HG03066 (cell line): ENCODE measurements at regions not wholly inside any gene's neighbourhood (a gene's known extent, or its start where the extent isn't known, plus 50 kb on each side); places are given as distances from the start of the nearest gene placed in this dataset.

Experiments used
- ATAC-seq: cut with Tn5 transposase; IDR thresholded peaks from one replicate; pipeline ENCODE4 v1.9.1; 2021; ENCODE audit warnings: low read depth; ENCODE audit not compliant: unreplicated experiment

DNA sequence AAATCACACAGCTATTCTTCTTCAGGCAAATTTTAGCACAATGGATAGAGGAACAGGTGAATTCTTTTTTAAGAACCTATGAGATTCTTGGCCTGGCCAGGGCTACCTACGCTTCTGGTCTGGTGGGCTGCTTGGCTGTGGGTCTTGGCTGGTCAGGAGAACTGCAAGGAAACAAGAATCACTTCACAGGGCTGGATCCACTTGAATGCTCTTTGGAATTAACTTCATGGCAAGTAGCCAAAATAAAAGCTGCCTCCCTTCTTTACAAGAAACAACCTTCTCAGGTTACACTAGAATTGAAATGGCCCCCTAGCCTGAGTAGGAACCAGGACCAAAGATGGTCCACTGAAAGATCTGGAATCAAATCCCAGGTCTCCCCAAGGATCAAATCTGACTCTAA lies 519.1 kb downstream of the IQCM start:
- no peak for ATAC-seq

DNA sequence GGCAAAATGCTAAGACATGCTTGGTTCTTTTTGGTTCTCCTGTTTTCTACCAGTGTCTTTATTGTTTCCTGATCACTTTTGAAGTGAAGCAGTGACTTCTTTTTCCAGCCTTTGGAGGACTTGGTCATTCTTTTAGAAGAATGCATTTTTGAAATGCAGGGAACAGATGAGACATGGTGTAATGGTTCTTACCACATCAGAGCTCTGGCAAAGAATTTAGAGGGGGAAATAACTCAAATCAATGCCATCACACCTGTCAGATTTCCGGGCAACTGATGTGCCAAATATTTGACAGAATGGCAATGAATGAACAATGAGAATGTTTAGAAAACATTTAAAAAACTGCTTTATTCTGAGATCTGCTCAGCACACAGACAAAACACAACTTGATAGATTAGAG lies 519.6 kb downstream of the IQCM start:
- no peak for ATAC-seq

DNA sequence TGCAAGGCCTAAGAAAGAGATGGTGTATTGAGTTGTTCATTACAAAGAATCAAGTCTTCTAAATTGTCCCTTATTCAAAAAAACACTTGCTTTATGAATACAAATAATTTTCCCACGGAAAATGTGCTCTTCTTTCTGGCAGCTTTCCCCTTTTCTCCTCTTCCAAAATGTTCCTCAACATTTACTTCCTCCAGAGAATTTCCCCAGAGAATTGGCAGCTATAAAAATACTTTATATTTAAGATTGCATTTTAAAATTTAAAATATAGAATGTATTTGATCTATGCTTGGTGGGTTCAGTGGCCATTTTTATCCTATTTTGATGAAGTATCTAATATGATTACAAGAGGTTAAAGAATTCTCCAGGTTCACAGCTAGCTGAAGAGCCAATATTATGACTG lies 521.0 kb downstream of the IQCM start:
- ATAC-seq, result no peak

DNA sequence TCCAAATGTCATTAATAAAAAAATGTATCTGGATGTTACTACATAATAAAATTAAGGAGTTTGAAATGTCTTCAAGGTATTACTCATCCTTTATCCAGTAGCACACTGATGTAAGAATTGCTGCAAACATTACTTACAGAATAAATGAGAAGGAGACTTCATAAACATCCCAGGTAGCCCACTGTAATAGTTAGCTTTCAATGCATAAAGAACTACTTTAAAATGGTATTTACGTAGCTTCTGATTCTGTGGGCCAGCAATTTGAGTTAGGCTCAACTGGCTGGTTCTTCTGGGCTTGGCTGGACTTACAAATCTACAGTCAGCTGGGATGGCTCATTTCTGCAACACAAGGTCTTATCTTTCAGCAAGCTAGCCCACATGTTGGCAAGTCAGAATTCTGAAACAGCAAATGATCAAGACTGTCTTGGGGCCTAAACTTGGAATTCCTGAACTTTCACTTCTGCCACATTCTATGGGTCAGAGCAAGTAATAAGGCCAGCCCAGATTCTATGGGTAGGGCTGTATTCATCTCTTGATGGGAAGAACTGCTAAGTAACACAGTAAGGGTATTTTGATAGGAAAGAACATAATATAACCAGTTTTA lies 522.5 kb downstream of the IQCM start:
- no peak for ATAC-seq

- ATAC-seq, result no peak
Observed at GRCh38 chr4:149292425-149293007, 523.1 kb downstream of the IQCM start.

DNA sequence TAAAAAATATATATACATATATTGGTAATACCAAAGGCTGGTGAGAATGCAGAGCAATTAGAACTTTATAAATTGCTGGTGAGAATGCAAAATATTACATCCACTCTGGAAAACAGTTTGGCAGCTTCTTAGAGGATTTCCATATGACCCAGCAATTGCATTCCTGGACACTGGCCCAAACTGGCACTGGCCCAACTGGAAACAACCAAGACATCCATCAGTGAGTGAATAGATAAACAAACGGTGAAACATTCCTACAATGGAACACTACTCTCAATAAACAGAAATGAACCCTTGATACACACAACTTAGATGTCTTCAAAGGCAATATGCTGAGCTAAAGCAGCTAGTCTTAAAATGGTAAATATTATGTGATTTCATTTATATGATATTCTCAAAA lies 524.2 kb downstream of the IQCM start:
- no peak for ATAC-seq

GRCh38 chr4:149280806-149281205 lies 534.8 kb downstream of the IQCM start:
- ATAC-seq, result no peak

DNA sequence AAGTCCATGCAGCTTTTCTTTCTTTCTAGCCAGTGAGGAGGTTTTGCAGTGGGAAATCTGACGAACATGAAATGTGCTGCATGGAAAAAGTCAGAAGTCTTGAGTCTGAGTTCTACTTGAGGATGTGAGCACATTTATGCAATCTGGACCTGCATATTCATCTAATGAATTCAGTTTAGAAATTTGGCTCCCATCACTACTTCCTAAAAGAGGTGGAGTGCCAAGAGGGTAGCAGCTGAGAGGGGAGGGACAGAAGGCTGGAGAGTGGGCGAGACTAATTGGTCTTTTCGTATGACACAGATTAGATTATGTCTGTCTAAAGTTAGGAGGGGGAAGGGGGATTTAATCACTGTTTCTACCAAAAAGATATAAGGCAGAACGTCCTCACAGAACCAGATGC lies 535.9 kb downstream of the IQCM start:
- ATAC-seq, result no peak

DNA sequence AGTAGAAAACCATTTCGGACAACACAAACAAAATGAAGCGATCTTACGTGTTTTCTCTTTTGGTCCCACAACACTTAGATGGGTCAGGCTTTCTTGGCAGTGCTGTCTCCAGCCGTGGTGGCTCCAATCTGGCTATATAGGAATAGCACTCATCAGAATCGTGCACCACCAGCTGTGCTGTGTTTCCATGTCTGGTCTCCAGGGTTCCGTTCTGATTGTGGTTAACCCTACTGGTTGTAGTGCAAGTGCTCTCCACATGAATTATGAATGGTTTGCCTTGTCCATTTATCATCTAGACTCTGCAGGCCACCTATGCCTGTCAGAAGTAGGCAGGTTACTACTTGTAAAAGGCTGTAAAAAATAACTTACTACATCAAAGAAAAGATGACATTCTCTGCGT lies 536.3 kb downstream of the IQCM start:
- no peak for ATAC-seq

DNA sequence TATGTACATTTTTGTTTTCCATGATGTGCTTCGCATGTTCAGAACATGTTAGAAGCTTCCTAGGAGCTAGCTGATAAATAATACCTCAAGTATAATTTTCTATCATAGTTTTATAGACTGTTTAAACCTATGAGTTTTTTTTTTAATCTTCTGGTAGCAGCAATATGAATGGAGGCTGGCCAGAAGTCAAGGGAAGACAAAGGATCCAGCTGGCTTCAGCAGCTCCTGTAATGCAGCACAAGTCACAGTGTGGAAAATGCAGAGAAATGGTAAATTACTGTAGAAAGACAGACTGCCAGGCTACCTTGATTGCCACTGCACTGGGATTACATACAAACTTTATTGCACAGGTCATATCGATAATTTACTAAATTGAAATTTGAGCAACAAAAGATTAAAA lies 537.9 kb downstream of the IQCM start:
- ATAC-seq, result no peak

DNA sequence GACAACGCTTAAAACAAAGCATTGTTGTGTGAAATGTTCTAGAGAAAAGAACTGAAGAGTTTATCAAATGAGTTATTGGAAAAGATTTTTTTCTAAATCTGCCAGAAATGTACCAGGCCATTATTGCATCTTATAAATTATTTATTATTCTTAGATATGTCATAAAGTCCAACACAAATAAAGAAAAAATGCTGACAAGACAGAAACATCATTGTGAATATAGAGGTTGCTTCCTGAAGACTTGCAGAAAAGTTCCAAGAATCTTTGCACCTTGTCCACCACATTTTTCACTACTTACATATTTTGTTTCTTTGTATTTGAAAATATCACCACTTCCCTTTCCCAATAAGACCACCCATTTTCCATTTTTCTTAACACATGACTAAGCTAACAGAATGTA lies 545.8 kb downstream of the IQCM start:
- no peak for ATAC-seq

- no peak for ATAC-seq
Observed at GRCh38 chr4:149266301-149266700, 549.3 kb downstream of the IQCM start.

- ATAC-seq, result no peak
Observed at GRCh38 chr4:149265645-149266044, 550.0 kb downstream of the IQCM start.

DNA sequence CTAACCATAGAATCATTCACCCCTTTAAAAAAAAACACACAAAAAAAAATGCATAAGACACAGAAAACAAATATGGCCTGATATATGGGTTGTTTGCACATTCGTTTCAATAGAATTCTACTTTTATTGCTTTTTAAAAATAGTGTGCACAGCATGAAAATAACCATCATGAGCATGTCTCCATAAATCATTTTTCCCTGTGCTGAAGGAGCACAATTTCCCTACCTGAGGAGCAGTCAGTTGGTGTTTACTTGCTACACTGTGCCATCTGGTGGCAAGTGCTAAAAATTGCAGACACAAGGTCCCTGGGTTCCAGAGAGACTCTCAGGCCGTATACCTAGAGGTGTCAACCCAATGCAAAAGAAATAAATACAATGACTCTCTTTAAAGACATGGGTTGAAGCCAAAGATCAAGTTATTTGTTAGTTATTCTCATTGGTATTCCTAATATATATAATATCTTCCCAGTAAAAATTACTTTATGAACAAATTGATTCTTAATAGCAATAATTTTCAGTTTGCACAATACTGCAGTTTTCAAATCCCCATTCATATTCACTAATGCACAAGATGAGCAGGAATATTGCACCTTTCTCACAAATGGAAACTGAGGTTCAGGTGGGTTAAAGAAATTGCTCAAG lies 551.4 kb downstream of the IQCM start:
- peak; percentile 96 for ATAC-seq

- ATAC-seq, result no peak
Observed at GRCh38 chr4:149248191-149248764, 567.4 kb downstream of the IQCM start.

- no peak for ATAC-seq
Observed at GRCh38 chr4:149247164-149247563, 568.5 kb downstream of the IQCM start.

- no peak for ATAC-seq
Observed at GRCh38 chr4:149245333-149245732, 570.3 kb downstream of the IQCM start.

DNA sequence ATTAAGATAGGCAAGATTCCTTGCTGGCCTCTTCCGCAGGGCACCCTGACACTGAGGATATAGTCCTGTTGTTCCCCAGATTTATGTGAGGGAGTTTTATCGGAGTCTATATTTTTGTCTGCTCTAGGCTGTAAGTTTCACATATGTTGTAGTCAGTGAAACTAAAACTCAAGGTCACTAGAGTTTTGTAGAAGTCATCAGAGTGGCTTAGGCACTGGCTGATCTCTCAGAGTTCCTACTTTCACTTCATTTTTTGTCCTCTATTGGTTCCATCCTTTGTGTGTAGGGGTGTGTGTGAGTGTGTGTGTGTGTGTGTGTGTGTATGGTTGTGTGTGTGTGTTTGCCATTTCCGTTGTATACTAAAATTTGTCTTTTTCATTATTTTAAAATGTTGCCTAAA lies 577.5 kb downstream of the IQCM start:
- ATAC-seq, result no peak

GRCh38 chr4:149234798-149235197 lies 580.8 kb downstream of the IQCM start:
- no peak for ATAC-seq

- no peak for ATAC-seq
Observed at GRCh38 chr4:149223659-149224058, 592.0 kb downstream of the IQCM start.

- ATAC-seq, result no peak
Observed at GRCh38 chr4:149218672-149219071, 597.0 kb downstream of the IQCM start.

GRCh38 chr4:149214301-149214700 lies 601.3 kb downstream of the IQCM start:
- ATAC-seq, result no peak
